ENCODE measurements at regions not wholly inside any gene's neighbourhood (a gene's known extent, or its start where the extent isn't known, plus 50 kb on each side); places are given as distances from the start of the nearest gene placed in this dataset.

DNA sequence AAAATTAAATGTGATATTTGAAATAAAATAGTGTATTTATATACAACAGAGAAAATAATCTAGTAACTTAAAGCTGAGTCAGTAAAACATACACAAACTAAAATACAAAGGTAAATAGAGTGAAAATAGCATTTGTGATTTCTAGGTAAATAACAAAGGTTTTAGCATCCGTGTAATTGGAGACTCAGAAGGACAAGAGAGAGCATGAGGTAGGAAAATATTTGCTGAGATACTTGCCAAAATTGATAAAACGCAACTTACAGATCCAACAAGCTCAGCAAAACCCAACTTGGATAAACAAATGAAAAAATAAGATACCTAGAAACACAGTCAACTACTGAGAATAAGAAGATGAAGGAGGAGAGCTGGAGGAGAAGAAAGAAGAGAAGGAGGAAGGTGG lies 634.7 kb upstream of the CCDC179 start:
- Histone ChIP-seq H3K27ac (no peak overlapping the region), H3K4me3 (no peak overlapping the region), H3K36me3 (no peaks in the 10 kb centered on the region), H3K4me1 (no peaks in the 10 kb centered on the region), H3K27me3 (no peaks in the 10 kb centered on the region), H3K9me3 (no peaks in the 10 kb centered on the region)
- DNase-seq, result no peak
- intact Hi-C loops (cut with DNase I), result no loop called here
- 49 to 50% methylated on average over 2 of the region's 2 CpGs for WGBS, 2 donors
- TF ChIP-seq, protein P1, sequence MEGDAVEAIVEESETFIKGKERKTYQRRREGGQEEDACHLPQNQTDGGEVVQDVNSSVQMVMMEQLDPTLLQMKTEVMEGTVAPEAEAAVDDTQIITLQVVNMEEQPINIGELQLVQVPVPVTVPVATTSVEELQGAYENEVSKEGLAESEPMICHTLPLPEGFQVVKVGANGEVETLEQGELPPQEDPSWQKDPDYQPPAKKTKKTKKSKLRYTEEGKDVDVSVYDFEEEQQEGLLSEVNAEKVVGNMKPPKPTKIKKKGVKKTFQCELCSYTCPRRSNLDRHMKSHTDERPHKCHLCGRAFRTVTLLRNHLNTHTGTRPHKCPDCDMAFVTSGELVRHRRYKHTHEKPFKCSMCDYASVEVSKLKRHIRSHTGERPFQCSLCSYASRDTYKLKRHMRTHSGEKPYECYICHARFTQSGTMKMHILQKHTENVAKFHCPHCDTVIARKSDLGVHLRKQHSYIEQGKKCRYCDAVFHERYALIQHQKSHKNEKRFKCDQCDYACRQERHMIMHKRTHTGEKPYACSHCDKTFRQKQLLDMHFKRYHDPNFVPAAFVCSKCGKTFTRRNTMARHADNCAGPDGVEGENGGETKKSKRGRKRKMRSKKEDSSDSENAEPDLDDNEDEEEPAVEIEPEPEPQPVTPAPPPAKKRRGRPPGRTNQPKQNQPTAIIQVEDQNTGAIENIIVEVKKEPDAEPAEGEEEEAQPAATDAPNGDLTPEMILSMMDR (IDR thresholded peaks at IDR 0.05), result no peak
- no peak for TF ChIP-seq POLR2A (IDR thresholded peaks at IDR 0.05)

DNA sequence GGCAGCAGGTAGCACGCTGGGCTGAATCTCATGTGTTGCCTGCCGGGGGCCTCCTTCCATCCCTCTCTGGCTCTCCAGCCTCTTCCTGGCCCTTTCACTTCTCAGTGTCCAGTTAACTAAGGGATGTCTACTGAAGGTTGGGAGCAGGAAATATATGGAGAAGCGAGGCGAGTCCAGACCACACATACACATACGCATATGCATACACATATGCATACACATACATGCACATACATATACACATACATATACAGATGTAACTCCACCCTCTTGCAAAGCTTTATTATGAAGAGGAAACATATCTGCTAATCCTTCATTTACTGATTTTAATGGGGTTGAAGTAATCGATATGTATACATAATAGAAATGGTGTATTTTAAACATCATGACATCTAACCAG lies 636.1 kb upstream of the CCDC179 start:
- Histone ChIP-seq H3K4me1 (no peaks in the 10 kb centered on the region), H3K27me3 (no peaks in the 10 kb centered on the region), H3K9me3 (no peaks in the 10 kb centered on the region), H3K36me3 (no peaks in the 10 kb centered on the region), H3K4me3 (no peak overlapping the region), H3K27ac (no peak overlapping the region)
- TF ChIP-seq POLR2A (IDR thresholded peaks at IDR 0.05), result no peak
- TF ChIP-seq, protein P1 (IDR thresholded peaks at IDR 0.05), result no peak
- WGBS, 2 donors, result 41 to 74% methylated on average over 4 to 6 of the region's 6 CpGs
- DNase-seq, result no peak
- intact Hi-C loops (cut with DNase I), result no loop called here

- Histone ChIP-seq H3K4me3 (no peak overlapping the region), H3K27me3 (no peaks in the 10 kb centered on the region), H3K9me3 (no peaks in the 10 kb centered on the region), H3K27ac (no peak overlapping the region), H3K36me3 (no peaks in the 10 kb centered on the region), H3K4me1 (no peaks in the 10 kb centered on the region)
- WGBS, 2 donors, result 29 to 51% methylated on average over 1 of the region's 1 CpG
- DNase-seq, result no peak
- intact Hi-C loops (cut with DNase I), result no loop called here
- no peak for TF ChIP-seq POLR2A (IDR thresholded peaks at IDR 0.05)
- TF ChIP-seq, protein P1 (IDR thresholded peaks at IDR 0.05), result no peak
Observed at GRCh38 chr11:23497040-23497439, 636.8 kb upstream of the CCDC179 start.

GRCh38 chr11:23502389-23502788 lies 642.1 kb upstream of the CCDC179 start:
- H3K27me3 ChIP-seq, result no peaks in the 10 kb centered on the region
- DNase-seq, result no peak
- TF ChIP-seq, protein P1 (IDR thresholded peaks at IDR 0.05), result no peak
- no peak for TF ChIP-seq POLR2A (IDR thresholded peaks at IDR 0.05)
- H3K9me3 ChIP-seq, result no peaks in the 10 kb centered on the region
- WGBS, 2 donors, result 82 to 85% methylated on average over 3 of the region's 3 CpGs
- no peak overlapping the region for H3K27ac ChIP-seq
- H3K4me1 ChIP-seq, result no peaks in the 10 kb centered on the region
- intact Hi-C loops (cut with DNase I), result no loop called here
- no peaks in the 10 kb centered on the region for H3K36me3 ChIP-seq
- H3K4me3 ChIP-seq, result no peak overlapping the region

DNA sequence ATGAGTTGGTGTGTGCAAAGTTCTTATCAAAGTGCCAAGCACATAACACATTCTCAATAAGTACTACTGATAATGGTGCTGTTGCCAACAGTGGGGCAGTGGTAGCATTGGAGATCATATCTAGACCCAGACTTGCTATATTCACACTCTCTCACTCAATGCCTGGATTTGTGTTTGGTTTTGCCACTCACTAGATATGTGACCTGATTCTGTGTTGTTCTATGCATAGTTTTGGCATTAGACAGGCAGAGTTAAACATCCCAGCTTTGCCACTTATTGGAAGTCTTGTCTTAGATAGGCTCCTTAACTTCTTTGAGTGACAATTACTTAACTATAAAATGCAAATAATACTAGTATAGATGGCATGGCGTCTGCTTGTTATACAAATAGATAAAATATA lies 642.6 kb upstream of the CCDC179 start:
- TF ChIP-seq, protein P1 (IDR thresholded peaks at IDR 0.05), result no peak
- no peak for TF ChIP-seq POLR2A (IDR thresholded peaks at IDR 0.05)
- intact Hi-C loops (cut with DNase I), result no loop called here
- DNase-seq, result no peak
- WGBS, 2 donors, result 65 to 88% methylated on average over 1 of the region's 1 CpG
- no peak overlapping the region for H3K27ac ChIP-seq
- H3K9me3 ChIP-seq, result no peaks in the 10 kb centered on the region
- H3K27me3 ChIP-seq, result no peaks in the 10 kb centered on the region
- H3K4me3 ChIP-seq, result no peak overlapping the region
- no peaks in the 10 kb centered on the region for H3K36me3 ChIP-seq
- no peaks in the 10 kb centered on the region for H3K4me1 ChIP-seq

Measured in esophagus squamous epithelium (tissue), 5 donors.